ENCODE measurements at regions not wholly inside any gene's neighbourhood (a gene's known extent, or its start where the extent isn't known, plus 50 kb on each side); places are given as distances from the start of the nearest gene placed in this dataset.

DNA sequence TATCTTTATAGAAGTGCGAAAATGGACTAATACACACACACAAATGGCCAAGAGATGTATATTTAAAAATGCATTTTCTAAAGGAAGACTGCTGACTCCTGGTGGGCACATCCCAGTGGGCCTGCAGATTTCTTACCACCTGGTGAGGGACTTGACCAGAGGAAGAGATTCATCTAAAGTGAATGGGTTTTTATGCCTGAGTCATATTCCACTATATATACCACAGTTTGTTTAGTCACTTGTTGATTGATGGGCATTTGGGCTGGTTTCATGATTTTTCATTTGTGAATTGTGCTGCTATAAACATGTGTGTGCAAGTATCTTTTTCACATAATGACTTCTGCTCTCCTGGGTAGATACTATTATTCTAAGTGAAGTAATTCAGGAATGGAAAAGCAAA is 277.3 kb downstream of the SLC16A7 start:
- H3K4me1 ChIP-seq (ENCODE audit: insufficient read depth, low read length, poor library complexity, severe bottlenecking) = no peaks in the 10 kb centered on the region
- no peak overlapping the region for H3K9ac ChIP-seq (ENCODE audit: low read depth, low read length, poor library complexity, severe bottlenecking)
- no peaks in the 10 kb centered on the region for H3K27me3 ChIP-seq (ENCODE audit: insufficient read depth, low read length, poor library complexity, severe bottlenecking)
- no peak overlapping the region for H3K4me3 ChIP-seq (ENCODE audit: low read length, poor library complexity, severe bottlenecking)
- TF ChIP-seq EZH2phosphoT487 (IDR thresholded peaks at IDR 0.05; ENCODE audit: borderline replicate concordance) = no peak
- TF ChIP-seq, protein P1, sequence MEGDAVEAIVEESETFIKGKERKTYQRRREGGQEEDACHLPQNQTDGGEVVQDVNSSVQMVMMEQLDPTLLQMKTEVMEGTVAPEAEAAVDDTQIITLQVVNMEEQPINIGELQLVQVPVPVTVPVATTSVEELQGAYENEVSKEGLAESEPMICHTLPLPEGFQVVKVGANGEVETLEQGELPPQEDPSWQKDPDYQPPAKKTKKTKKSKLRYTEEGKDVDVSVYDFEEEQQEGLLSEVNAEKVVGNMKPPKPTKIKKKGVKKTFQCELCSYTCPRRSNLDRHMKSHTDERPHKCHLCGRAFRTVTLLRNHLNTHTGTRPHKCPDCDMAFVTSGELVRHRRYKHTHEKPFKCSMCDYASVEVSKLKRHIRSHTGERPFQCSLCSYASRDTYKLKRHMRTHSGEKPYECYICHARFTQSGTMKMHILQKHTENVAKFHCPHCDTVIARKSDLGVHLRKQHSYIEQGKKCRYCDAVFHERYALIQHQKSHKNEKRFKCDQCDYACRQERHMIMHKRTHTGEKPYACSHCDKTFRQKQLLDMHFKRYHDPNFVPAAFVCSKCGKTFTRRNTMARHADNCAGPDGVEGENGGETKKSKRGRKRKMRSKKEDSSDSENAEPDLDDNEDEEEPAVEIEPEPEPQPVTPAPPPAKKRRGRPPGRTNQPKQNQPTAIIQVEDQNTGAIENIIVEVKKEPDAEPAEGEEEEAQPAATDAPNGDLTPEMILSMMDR (conservative IDR thresholded peaks at IDR 0.05; ENCODE audit: low read length) = no peak
- no peaks in the 10 kb centered on the region for H3F3A ChIP-seq (ENCODE audit: low read depth)
- no peaks in the 10 kb centered on the region for H3K79me2 ChIP-seq (ENCODE audit: insufficient read depth, low read length)
- H3K9me2 ChIP-seq (replicated peaks; ENCODE audit: low read depth, low read length) = no peaks in the 10 kb centered on the region
- H3K36me3 ChIP-seq (ENCODE audit: insufficient read depth, low read length) = no peaks in the 10 kb centered on the region
- no peak overlapping the region for H3K4me2 ChIP-seq (ENCODE audit: low read depth, low read length, poor library complexity, severe bottlenecking)
- no peak overlapping the region for H2AFZ ChIP-seq (ENCODE audit: low read length)
- H3K9me3 ChIP-seq (ENCODE audit: insufficient read depth, low read depth, low read length) = no peaks in the 10 kb centered on the region; the same call in 1 of the 2 replicates
- no peaks in the 10 kb centered on the region for H4K20me1 ChIP-seq (ENCODE audit: insufficient read depth, low read length, poor library complexity, severe bottlenecking)

DNA sequence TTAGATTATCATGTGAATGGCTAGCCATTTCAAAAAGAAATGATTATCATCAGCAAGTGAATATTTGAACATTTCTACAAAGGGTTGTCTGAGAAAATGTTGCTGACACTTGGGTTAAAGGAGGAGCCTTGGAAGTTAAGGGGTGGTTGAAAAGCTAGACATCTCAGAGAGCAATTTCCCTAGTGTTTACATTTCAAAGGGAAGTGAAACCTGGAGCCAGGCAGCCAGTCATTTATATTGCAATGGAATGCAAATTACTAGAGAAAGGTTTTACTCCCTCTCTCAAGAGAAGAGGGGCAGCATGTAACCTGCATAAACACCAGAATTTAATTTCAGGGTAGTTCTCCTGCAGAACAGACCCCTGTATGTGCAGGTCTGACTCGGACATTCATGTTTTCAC is 279.0 kb downstream of the SLC16A7 start:
- Histone ChIP-seq H3F3A (ENCODE audit: low read depth) (no peaks in the 10 kb centered on the region), H3K4me2 (ENCODE audit: low read depth, low read length, poor library complexity, severe bottlenecking) (no peak overlapping the region), H2AFZ (ENCODE audit: low read length) (no peak overlapping the region), H3K9me2 (replicated peaks; ENCODE audit: low read depth, low read length) (no peaks in the 10 kb centered on the region), H3K4me3 (ENCODE audit: low read length, poor library complexity, severe bottlenecking) (no peak overlapping the region), H3K79me2 (ENCODE audit: insufficient read depth, low read length) (no peaks in the 10 kb centered on the region), H4K20me1 (ENCODE audit: insufficient read depth, low read length, poor library complexity, severe bottlenecking) (no peaks in the 10 kb centered on the region), H3K9ac (ENCODE audit: low read depth, low read length, poor library complexity, severe bottlenecking) (no peak overlapping the region), H3K4me1 (ENCODE audit: insufficient read depth, low read length, poor library complexity, severe bottlenecking) (no peaks in the 10 kb centered on the region), H3K27me3 (ENCODE audit: insufficient read depth, low read length, poor library complexity, severe bottlenecking) (no peaks in the 10 kb centered on the region), H3K36me3 (ENCODE audit: insufficient read depth, low read length) (no peaks in the 10 kb centered on the region), H3K9me3 (ENCODE audit: insufficient read depth, low read depth, low read length) (no peaks in the 10 kb centered on the region; the same call in 1 of the 2 replicates)
- TF ChIP-seq EZH2phosphoT487 (IDR thresholded peaks at IDR 0.05; ENCODE audit: borderline replicate concordance) = no peak
- TF ChIP-seq, protein P1 (conservative IDR thresholded peaks at IDR 0.05; ENCODE audit: low read length) = no peak

DNA sequence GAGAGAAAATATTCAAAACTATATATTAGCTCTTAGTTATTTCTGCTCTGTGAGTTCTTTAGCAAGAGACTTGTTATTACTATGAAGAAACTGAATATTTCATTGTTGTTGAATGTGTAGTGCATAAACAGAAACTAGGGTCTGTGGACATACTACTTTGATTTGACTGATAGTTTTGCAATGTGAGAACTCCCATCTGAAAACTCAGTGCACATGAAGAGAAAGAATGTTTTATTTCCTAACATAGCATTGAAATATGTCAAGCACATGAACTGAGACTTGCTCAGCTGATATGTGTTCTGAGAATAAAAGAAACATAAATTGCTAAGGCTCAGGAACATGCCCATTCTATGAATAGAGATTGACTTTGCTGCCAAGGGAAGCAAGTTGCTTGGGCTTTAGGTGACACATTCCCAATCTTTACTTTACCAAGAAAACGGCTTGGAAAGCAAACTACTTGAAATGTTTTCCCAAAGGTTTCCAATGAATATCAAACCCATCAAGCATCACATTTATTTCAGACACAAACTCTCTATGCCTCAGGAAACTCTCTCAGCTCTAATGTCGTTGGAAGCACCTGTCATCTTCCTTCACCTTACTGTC is 290.4 kb downstream of the SLC16A7 start:
- no peaks in the 10 kb centered on the region for H3F3A ChIP-seq (ENCODE audit: low read depth)
- H3K36me3 ChIP-seq (ENCODE audit: insufficient read depth, low read length) = no peaks in the 10 kb centered on the region
- H2AFZ ChIP-seq (ENCODE audit: low read length) = no peak overlapping the region
- H3K79me2 ChIP-seq (ENCODE audit: insufficient read depth, low read length) = no peaks in the 10 kb centered on the region
- H3K9ac ChIP-seq (ENCODE audit: low read depth, low read length, poor library complexity, severe bottlenecking) = no peak overlapping the region
- TF ChIP-seq, protein P1 (conservative IDR thresholded peaks at IDR 0.05; ENCODE audit: low read length) = no peak
- TF ChIP-seq EZH2phosphoT487 (IDR thresholded peaks at IDR 0.05; ENCODE audit: borderline replicate concordance) = no peak
- no peaks in the 10 kb centered on the region for H3K27me3 ChIP-seq (ENCODE audit: insufficient read depth, low read length, poor library complexity, severe bottlenecking)
- H3K4me1 ChIP-seq (ENCODE audit: insufficient read depth, low read length, poor library complexity, severe bottlenecking) = peaks cover 8% of the 10 kb centered on the region
- no peak overlapping the region for H3K4me3 ChIP-seq (ENCODE audit: low read length, poor library complexity, severe bottlenecking)
- no peaks in the 10 kb centered on the region for H3K9me2 ChIP-seq (replicated peaks; ENCODE audit: low read depth, low read length)
- no peaks in the 10 kb centered on the region for H4K20me1 ChIP-seq (ENCODE audit: insufficient read depth, low read length, poor library complexity, severe bottlenecking)
- no peak overlapping the region for H3K4me2 ChIP-seq (ENCODE audit: low read depth, low read length, poor library complexity, severe bottlenecking)
- H3K9me3 ChIP-seq (ENCODE audit: insufficient read depth, low read depth, low read length) = no peaks in the 10 kb centered on the region

Data from Loucy (cell line).